Gastrocnemius medialis (tissue), 4 donors: ENCODE measurements at regions not wholly inside any gene's neighbourhood (a gene's known extent, or its start where the extent isn't known, plus 50 kb on each side); places are given as distances from the start of the nearest gene placed in this dataset.

Source experiments
- ATAC-seq, 2 donors: fragments of 150-250 bp; one replicate each; pipeline ENCODE4 v1.9.1; 2016
- DNase-seq, 2 donors: peaks; one replicate each; pipeline ENCODE4 v3.0.0-alpha.2; 2019
- H3K27ac ChIP-seq, 4 donors: fragments of 200-600 bp; sonication (generic); 1 replicate in 1 of 4; 2 replicates in 3 of 4; pipeline ENCODE4 v1.5.1; 2016 to 2018; ENCODE audit warnings: mild to moderate bottlenecking in 2 of 4, moderate library complexity in 1 of 4
- H3K27me3 ChIP-seq, 3 donors: fragments of 200-600 bp; sonication (generic) in 2 of 3; 1 replicate in 1 of 3; 2 replicates in 2 of 3; pipeline versions ENCODE4 v1.5.1 to v1.6.0; 2016 to 2019; ENCODE audit warnings: mild to moderate bottlenecking in 1 of 3, moderate library complexity in 1 of 3
- H3K36me3 ChIP-seq, 2 donors: fragments of 200-600 bp; sonication (generic) in 1 of 2; one replicate each; pipeline ENCODE4 v1.5.1; 2017 to 2018
- H3K4me1 ChIP-seq, 2 donors: fragments of 200-600 bp; sonication (generic) in 1 of 2; one replicate each; pipeline ENCODE4 v1.5.1; 2016 to 2017; ENCODE audit warnings: mild to moderate bottlenecking in 2 of 2
- H3K4me3 ChIP-seq, 4 donors: fragments of 200-600 bp; sonication (generic) in 3 of 4; 1 replicate in 1 of 4; 2 replicates in 3 of 4; pipeline ENCODE4 v1.5.1; 2016 to 2019; ENCODE audit warnings: mild to moderate bottlenecking in 2 of 4
- H3K9me3 ChIP-seq, 3 donors: fragments of 200-600 bp; sonication (generic) in 2 of 3; 1 replicate in 1 of 3; 2 replicates in 2 of 3; pipeline ENCODE4 v1.5.1; 2016 to 2019
- CTCF ChIP-seq, 5 experiments: fragments of 450-650 bp in 3 of 5; fragments of 200-600 bp in 2 of 5; sonication (generic) in 2 of 5; IDR thresholded peaks in 4 of 5; conservative IDR thresholded peaks in 1 of 5; 1 replicate in 4 of 5; 2 replicates in 1 of 5; pipeline ENCODE4 v1.5.1; 2016 to 2019; ENCODE audit warnings: antibody characterized with exemption in 5 of 5, mild to moderate bottlenecking in 3 of 5, moderate library complexity in 3 of 5
- POLR2A ChIP-seq, 2 donors: fragments of 450-650 bp; IDR thresholded peaks; one replicate each; pipeline ENCODE4 v1.6.1; 2017; ENCODE audit warnings: antibody characterized with exemption in 2 of 2, mild to moderate bottlenecking in 2 of 2, moderate library complexity in 2 of 2
- in situ Hi-C, 4 donors: fragments of 200-750 bp; cut with MboI; loops; one replicate each; pipeline versions ENCODE4 v1.15.0 to v1.8.0; 2017; ENCODE audit warnings: low sequenced_read_pairs in 4 of 4
- intact Hi-C: fragments of 100-400 bp; cut with DNase I; formaldehyde crosslinking; loops from one replicate; pipeline ENCODE4 v1.15.1; 2023; ENCODE audit warnings: low total_unique reads

GRCh38 chr2:235418918-235419317 lies 74.9 kb upstream of the AGAP1 start:
- H3K9me3 ChIP-seq: no peaks in the 10 kb centered on the region
- no peaks in the 10 kb centered on the region for H3K27me3 ChIP-seq
- H3K27ac ChIP-seq: no peak overlapping the region
- ATAC-seq (no peak), DNase-seq (no peak)
- no peak overlapping the region for H3K4me3 ChIP-seq
- TF ChIP-seq CTCF (IDR thresholded peaks at IDR 0.05 in 4 of 5, conservative IDR thresholded peaks at IDR 0.05 in 1 of 5) (no peak), POLR2A (IDR thresholded peaks at IDR 0.05) (no peak)
- intact Hi-C loops (no loop called here), in situ Hi-C loops (no loop called here)
- H3K36me3 ChIP-seq: no peaks in the 10 kb centered on the region
- no peaks in the 10 kb centered on the region for H3K4me1 ChIP-seq

GRCh38 chr2:235419996-235420395 lies 73.8 kb upstream of the AGAP1 start:
- no peaks in the 10 kb centered on the region for H3K36me3 ChIP-seq
- no peak for TF ChIP-seq POLR2A (IDR thresholded peaks at IDR 0.05)
- no peak for TF ChIP-seq CTCF (IDR thresholded peaks at IDR 0.05 in 4 of 5, conservative IDR thresholded peaks at IDR 0.05 in 1 of 5)
- H3K9me3 ChIP-seq: no peaks in the 10 kb centered on the region
- DNase-seq (no peak), ATAC-seq (no peak)
- H3K27me3 ChIP-seq: no peaks in the 10 kb centered on the region
- intact Hi-C loops (no loop called here), in situ Hi-C loops (no loop called here)
- no peak overlapping the region for H3K27ac ChIP-seq
- H3K4me1 ChIP-seq: no peaks in the 10 kb centered on the region
- H3K4me3 ChIP-seq: no peak overlapping the region

GRCh38 chr2:235421618-235422017 lies 72.2 kb upstream of the AGAP1 start:
- in situ Hi-C loops (no loop called here), intact Hi-C loops (no loop called here)
- DNase-seq (peak in 1 of 2 donors; percentile 19), ATAC-seq (peak in 1 of 2 donors; percentile 39)
- no peak overlapping the region for H3K4me3 ChIP-seq
- no peaks in the 10 kb centered on the region for H3K27me3 ChIP-seq
- H3K9me3 ChIP-seq: no peaks in the 10 kb centered on the region
- H3K36me3 ChIP-seq: no peaks in the 10 kb centered on the region
- H3K27ac ChIP-seq: no peak overlapping the region
- TF ChIP-seq POLR2A (IDR thresholded peaks at IDR 0.05) (no peak), CTCF (IDR thresholded peaks at IDR 0.05 in 4 of 5, conservative IDR thresholded peaks at IDR 0.05 in 1 of 5) (no peak)
- H3K4me1 ChIP-seq: no peaks in the 10 kb centered on the region

- Histone ChIP-seq H3K27ac (no peak overlapping the region), H3K9me3 (no peaks in the 10 kb centered on the region), H3K36me3 (no peaks in the 10 kb centered on the region), H3K4me1 (peaks cover 18 to 19% of the 10 kb centered on the region in 2 donors), H3K4me3 (no peak overlapping the region), H3K27me3 (no peaks in the 10 kb centered on the region)
- ATAC-seq (no peak), DNase-seq (no peak)
- TF ChIP-seq POLR2A (IDR thresholded peaks at IDR 0.05) (no peak), CTCF (IDR thresholded peaks at IDR 0.05 in 4 of 5, conservative IDR thresholded peaks at IDR 0.05 in 1 of 5) (no peak)
- in situ Hi-C loops (loop anchor here in 3 of 4 donors (10.0 kb wide), 2 partner anchors 164 to 314 kb away; no protein-coding TSS in a partner anchor), intact Hi-C loops (no loop called here)
Observed at GRCh38 chr2:235430366-235431083, 63.3 kb upstream of the AGAP1 start.
